SK-N-SH (cell line): ENCODE measurements at regions not wholly inside any gene's neighbourhood (a gene's known extent, or its start where the extent isn't known, plus 50 kb on each side); places are given as distances from the start of the nearest gene placed in this dataset.
"Not testable (repeated sequence)": the region's sequence is repeated elsewhere in the genome, so short reads cannot be mapped to it uniquely, and the experiment has no call there.

Source experiments
- CTCF ChIA-PET: fragments of 300-600, 350-600 bp; formaldehyde crosslinking; extraction: SDS; loops from one replicate; lab custom pipeline; 2021; lab: Yijun Ruan, JAX
- POLR2A ChIA-PET: fragments of 350-600 bp; sonication (Branson Sonifier 250); formaldehyde crosslinking; extraction: SDS; loops from one replicate; lab custom pipeline; 2020; ENCODE audit warnings: antibody characterized with exemption, inconsistent platforms; lab: Yijun Ruan, JAX
- DNase-seq: peaks from one replicate; pipeline ENCODE4 v3.0.0; 2012
- H2AFZ ChIP-seq: fragments of 200-600 bp; sonication (generic); 2 replicates; pipeline ENCODE4 v1.8.1; 2016; ENCODE audit warnings: antibody characterized with exemption, mild to moderate bottlenecking, low read depth
- H3F3A ChIP-seq: fragments of 200-600 bp; sonication (generic); replicated peaks from 2 replicates; pipeline ENCODE3; 2016; ENCODE audit warnings: antibody characterized with exemption, mild to moderate bottlenecking; ENCODE audit not compliant: insufficient read depth
- H3K27ac ChIP-seq, 2 experiments: fragments of 200-500 bp in 1 of 2; fragments of 200-600 bp in 1 of 2; sonication (Bioruptor generic) in 1 of 2; sonication (generic), shearing (Covaris generic) in 1 of 2; 2 replicates each; pipeline versions ENCODE4 v1.5.1 to v1.6.1; 2014 to 2016; ENCODE audit warnings: low read depth in 2 of 2, inconsistent platforms in 1 of 2, low read length in 1 of 2, mild to moderate bottlenecking in 1 of 2, mixed read lengths in 1 of 2
- H3K27me3 ChIP-seq: fragments of 200-600 bp; sonication (generic), shearing (Covaris generic); 2 replicates; pipeline ENCODE4 v1.6.1; 2016; ENCODE audit warnings: mixed run types; ENCODE audit not compliant: insufficient read depth
- H3K36me3 ChIP-seq, 2 experiments: fragments of 200-500 bp in 1 of 2; fragments of 200-600 bp in 1 of 2; sonication (Bioruptor generic) in 1 of 2; sonication (generic) in 1 of 2; replicated peaks in 1 of 2; 2 replicates each; pipeline versions ENCODE3 to v1.5.1; 2014 to 2016; ENCODE audit warnings: low read length in 1 of 2, mild to moderate bottlenecking in 1 of 2; ENCODE audit not compliant: insufficient read depth in 2 of 2, control insufficient read depth in 1 of 2
- H3K4me1 ChIP-seq, 2 experiments: fragments of 200-500 bp in 1 of 2; fragments of 200-600 bp in 1 of 2; sonication (Bioruptor generic) in 1 of 2; sonication (generic), shearing (Covaris generic) in 1 of 2; 2 replicates each; pipeline versions ENCODE4 v1.5.1 to v1.6.1; 2014 to 2016; ENCODE audit warnings: low read depth in 1 of 2, low read length in 1 of 2, mixed run types in 1 of 2; ENCODE audit not compliant: insufficient read depth in 2 of 2, control insufficient read depth in 1 of 2
- H3K4me2 ChIP-seq: fragments of 200-600 bp; sonication (generic), shearing (Covaris generic); 2 replicates; pipeline ENCODE4 v1.6.1; 2017; ENCODE audit warnings: mixed run types
- H3K4me3 ChIP-seq, 2 experiments: fragments of 200-500 bp in 1 of 2; fragments of 200-600 bp in 1 of 2; sonication (Bioruptor generic) in 1 of 2; sonication (generic), shearing (Covaris generic) in 1 of 2; 2 replicates each; pipeline versions ENCODE4 v1.5.1 to v1.8.1; 2014 to 2016; ENCODE audit warnings: low read depth in 2 of 2, inconsistent platforms in 1 of 2, low read length in 1 of 2, mild to moderate bottlenecking in 1 of 2, mixed read lengths in 1 of 2, moderate library complexity in 1 of 2
- H3K79me2 ChIP-seq: fragments of 200-600 bp; sonication (generic); 2 replicates; pipeline ENCODE4 v1.8.1; 2017; ENCODE audit warnings: mild to moderate bottlenecking; ENCODE audit not compliant: insufficient read depth
- H3K9ac ChIP-seq: fragments of 200-600 bp; sonication (generic); 2 replicates; pipeline ENCODE4 v1.6.1; 2017; ENCODE audit warnings: mixed run types
- H3K9me2 ChIP-seq: fragments of 200-600 bp; sonication (generic); 2 replicates; pipeline ENCODE4 v1.6.1; 2017; ENCODE audit warnings: mixed run types
- H3K9me3 ChIP-seq: fragments of 200-600 bp; sonication (generic); 2 replicates; pipeline ENCODE4 v1.6.1; 2017; ENCODE audit warnings: mixed run types, mild to moderate bottlenecking, moderate library complexity
- H4K20me1 ChIP-seq: fragments of 200-600 bp; sonication (generic); 2 replicates; pipeline ENCODE4 v1.6.1; 2017; ENCODE audit warnings: mild to moderate bottlenecking, mixed run types; ENCODE audit not compliant: insufficient read depth
- CHD2 ChIP-seq: fragments of 150-350 bp; IDR thresholded peaks from 2 replicates; pipeline ENCODE4 v1.6.1; 2018; ENCODE audit warnings: low read length; ENCODE audit not compliant: partially characterized antibody
- ELF1 ChIP-seq: IDR thresholded peaks from 2 replicates; pipeline ENCODE4 v1.4.0; 2012
- EP300 ChIP-seq, 2 experiments: IDR thresholded peaks; 2 replicates each; pipeline versions ENCODE4 v1.4.0 to v1.6.1; 2012; ENCODE audit warnings: borderline replicate concordance in 1 of 2, low read depth in 1 of 2, low read length in 1 of 2
- EZH2phosphoT487 ChIP-seq: fragments of 200-600 bp; sonication (generic); IDR thresholded peaks from 2 replicates; pipeline ENCODE4 v1.6.1; 2017; ENCODE audit warnings: low read depth, mixed run types, mild to moderate bottlenecking, antibody characterized with exemption, moderate library complexity, borderline replicate concordance
- FOSL2 ChIP-seq: IDR thresholded peaks from 2 replicates; pipeline ENCODE4 v1.4.0; 2012; ENCODE audit warnings: low read depth, mild to moderate bottlenecking, moderate library complexity, borderline replicate concordance
- NFIC ChIP-seq: IDR thresholded peaks from 2 replicates; pipeline ENCODE4 v1.4.0; 2012; ENCODE audit warnings: borderline replicate concordance
- NRF1 ChIP-seq: IDR thresholded peaks from 2 replicates; pipeline ENCODE4 v1.6.1; 2012; ENCODE audit warnings: low read depth, mild to moderate bottlenecking, low read length
- RCOR1 ChIP-seq: fragments of 150-350 bp; IDR thresholded peaks from 2 replicates; pipeline ENCODE4 v1.6.1; 2017; ENCODE audit warnings: antibody characterized with exemption, low read length
- SIN3A ChIP-seq: IDR thresholded peaks from 2 replicates; pipeline ENCODE4 v1.6.1; 2012; ENCODE audit warnings: low read depth, mild to moderate bottlenecking, low read length, moderate library complexity, borderline replicate concordance
- TCF12 ChIP-seq: IDR thresholded peaks from 2 replicates; pipeline ENCODE4 v1.4.0; 2012
- WGBS: methylation state at CpG from one replicate; pipeline ENCODE4 v1.1.6; 2017; ENCODE audit warnings: low lambda C conversion rate; 5-methylcytosine and 5-hydroxymethylcytosine counted together
- TF ChIP-seq, protein P1 (sequence below): IDR thresholded peaks from 2 replicates; pipeline ENCODE4 v1.4.0; 2012; ENCODE audit warnings: low read depth, borderline replicate concordance
- TF ChIP-seq, protein P2 (sequence below): fragments of 150-350 bp; IDR thresholded peaks from 2 replicates; pipeline ENCODE4 v1.6.1; 2016; ENCODE audit warnings: mild to moderate bottlenecking, low read depth, low read length
- TF ChIP-seq, protein P3 (sequence below): fragments of 200-600 bp; sonication (generic); IDR thresholded peaks from 2 replicates; pipeline ENCODE4 v1.6.1; 2017; ENCODE audit warnings: antibody characterized with exemption, mild to moderate bottlenecking, moderate library complexity
- TF ChIP-seq, protein P4 (sequence below): IDR thresholded peaks from 2 replicates; pipeline ENCODE4; 2012
- TF ChIP-seq, protein P5 (sequence below): fragments of 150-350 bp; IDR thresholded peaks from 2 replicates; pipeline ENCODE4 v1.6.1; 2017; ENCODE audit warnings: antibody characterized with exemption, low read length, low read depth, borderline replicate concordance

DNA sequence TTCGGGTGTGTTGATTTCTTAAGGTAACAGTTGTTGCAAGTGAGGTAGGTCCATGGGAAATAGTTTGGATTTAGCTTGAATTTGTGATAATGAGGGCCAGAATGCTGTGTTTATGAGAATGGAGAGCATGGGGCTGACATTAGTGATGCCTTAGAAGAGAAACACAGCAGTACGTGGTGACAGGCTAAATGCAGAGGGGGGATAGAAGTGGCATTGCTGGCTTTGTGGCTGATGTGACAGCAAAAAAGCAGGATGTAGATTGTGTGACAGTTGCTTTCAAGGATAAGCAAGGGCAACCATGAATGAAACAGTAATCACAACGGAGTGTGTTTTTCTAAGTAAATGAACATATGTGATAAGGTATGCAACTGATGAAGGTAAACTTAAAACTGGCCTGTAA lies 103.4 kb upstream of the SGCD start (continued):
- TF ChIP-seq TCF12 (no peak), NFIC (no peak), NRF1 (no peak)
- TF ChIP-seq, protein P1, sequence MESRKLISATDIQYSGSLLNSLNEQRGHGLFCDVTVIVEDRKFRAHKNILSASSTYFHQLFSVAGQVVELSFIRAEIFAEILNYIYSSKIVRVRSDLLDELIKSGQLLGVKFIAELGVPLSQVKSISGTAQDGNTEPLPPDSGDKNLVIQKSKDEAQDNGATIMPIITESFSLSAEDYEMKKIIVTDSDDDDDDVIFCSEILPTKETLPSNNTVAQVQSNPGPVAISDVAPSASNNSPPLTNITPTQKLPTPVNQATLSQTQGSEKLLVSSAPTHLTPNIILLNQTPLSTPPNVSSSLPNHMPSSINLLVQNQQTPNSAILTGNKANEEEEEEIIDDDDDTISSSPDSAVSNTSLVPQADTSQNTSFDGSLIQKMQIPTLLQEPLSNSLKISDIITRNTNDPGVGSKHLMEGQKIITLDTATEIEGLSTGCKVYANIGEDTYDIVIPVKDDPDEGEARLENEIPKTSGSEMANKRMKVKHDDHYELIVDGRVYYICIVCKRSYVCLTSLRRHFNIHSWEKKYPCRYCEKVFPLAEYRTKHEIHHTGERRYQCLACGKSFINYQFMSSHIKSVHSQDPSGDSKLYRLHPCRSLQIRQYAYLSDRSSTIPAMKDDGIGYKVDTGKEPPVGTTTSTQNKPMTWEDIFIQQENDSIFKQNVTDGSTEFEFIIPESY = no peak
- TF ChIP-seq, protein P2, sequence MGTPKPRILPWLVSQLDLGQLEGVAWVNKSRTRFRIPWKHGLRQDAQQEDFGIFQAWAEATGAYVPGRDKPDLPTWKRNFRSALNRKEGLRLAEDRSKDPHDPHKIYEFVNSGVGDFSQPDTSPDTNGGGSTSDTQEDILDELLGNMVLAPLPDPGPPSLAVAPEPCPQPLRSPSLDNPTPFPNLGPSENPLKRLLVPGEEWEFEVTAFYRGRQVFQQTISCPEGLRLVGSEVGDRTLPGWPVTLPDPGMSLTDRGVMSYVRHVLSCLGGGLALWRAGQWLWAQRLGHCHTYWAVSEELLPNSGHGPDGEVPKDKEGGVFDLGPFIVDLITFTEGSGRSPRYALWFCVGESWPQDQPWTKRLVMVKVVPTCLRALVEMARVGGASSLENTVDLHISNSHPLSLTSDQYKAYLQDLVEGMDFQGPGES = no peak
- TF ChIP-seq, all 33 proteins: peak for 0

DNA sequence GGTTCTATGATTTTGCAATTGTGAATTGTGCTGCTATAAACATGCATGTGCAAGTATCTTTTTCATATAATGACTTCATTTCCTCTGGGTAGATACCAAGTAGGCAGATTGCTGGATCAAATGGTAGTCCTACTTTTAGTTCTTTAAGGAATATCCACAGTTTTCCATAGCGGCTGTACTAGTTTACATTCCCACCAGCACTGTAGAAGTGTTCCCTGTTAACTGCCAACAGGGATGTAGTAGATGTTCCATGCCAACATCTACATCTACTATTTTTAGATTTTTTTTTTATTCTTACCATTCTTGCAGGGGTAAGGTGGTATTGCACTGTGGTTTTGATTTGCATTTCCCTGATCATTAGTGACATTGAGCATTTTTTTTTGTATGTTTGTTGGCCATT lies 100.5 kb upstream of the SGCD start:
- H2AFZ ChIP-seq, DNase-seq, CTCF ChIA-PET, H3K27ac ChIP-seq, H3K4me2 ChIP-seq, H3K79me2 ChIP-seq, H3K9me2 ChIP-seq, H3F3A ChIP-seq, H3K9ac ChIP-seq, H3K9me3 ChIP-seq, H3K27me3 ChIP-seq, H3K4me1 ChIP-seq, H3K36me3 ChIP-seq, H4K20me1 ChIP-seq, POLR2A ChIA-PET, H3K4me3 ChIP-seq: not testable (repeated sequence)
- 71% methylated on average over 1 of the region's 1 CpG for WGBS

DNA sequence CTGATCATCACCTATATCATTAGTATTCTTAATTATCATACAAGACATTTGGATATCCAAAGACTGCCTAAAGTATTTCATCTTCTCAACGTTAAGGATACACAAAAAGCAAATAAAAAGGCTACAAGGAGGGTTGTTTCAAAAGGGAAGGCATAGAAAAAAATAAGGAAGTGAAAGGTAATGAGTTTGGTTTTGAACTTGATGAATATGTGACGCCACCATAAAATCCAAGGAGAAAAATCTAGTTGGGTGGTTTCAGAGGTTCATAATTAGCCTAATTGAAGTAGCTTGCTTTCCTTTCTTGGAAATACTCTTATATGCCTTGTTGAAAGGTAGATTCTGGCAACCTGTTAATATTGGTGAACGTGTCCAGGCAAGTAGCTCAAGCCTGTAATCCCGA lies 96.1 kb upstream of the SGCD start:
- Histone ChIP-seq H3K36me3 (no peaks in the 10 kb centered on the region), H3K4me2 (no peak overlapping the region), H4K20me1 (no peaks in the 10 kb centered on the region), H3K9me3 (no peaks in the 10 kb centered on the region), H3K4me3 (no peak overlapping the region), H3K27me3 (no peaks in the 10 kb centered on the region), H3K27ac (no peak overlapping the region), H3F3A (no peaks in the 10 kb centered on the region), H3K79me2 (no peaks in the 10 kb centered on the region), H3K9me2 (no peaks in the 10 kb centered on the region), H3K4me1 (no peaks in the 10 kb centered on the region), H2AFZ (no peak overlapping the region), H3K9ac (no peak overlapping the region)
- 27% methylated on average over 4 of the region's 4 CpGs for WGBS
- CTCF ChIA-PET = no interaction called here
- POLR2A ChIA-PET = no interaction called here
- DNase-seq = no peak
- TF ChIP-seq, protein P3, sequence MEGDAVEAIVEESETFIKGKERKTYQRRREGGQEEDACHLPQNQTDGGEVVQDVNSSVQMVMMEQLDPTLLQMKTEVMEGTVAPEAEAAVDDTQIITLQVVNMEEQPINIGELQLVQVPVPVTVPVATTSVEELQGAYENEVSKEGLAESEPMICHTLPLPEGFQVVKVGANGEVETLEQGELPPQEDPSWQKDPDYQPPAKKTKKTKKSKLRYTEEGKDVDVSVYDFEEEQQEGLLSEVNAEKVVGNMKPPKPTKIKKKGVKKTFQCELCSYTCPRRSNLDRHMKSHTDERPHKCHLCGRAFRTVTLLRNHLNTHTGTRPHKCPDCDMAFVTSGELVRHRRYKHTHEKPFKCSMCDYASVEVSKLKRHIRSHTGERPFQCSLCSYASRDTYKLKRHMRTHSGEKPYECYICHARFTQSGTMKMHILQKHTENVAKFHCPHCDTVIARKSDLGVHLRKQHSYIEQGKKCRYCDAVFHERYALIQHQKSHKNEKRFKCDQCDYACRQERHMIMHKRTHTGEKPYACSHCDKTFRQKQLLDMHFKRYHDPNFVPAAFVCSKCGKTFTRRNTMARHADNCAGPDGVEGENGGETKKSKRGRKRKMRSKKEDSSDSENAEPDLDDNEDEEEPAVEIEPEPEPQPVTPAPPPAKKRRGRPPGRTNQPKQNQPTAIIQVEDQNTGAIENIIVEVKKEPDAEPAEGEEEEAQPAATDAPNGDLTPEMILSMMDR = no peak
- TF ChIP-seq EP300 (IDR thresholded peaks at IDR 0.05; ENCODE audit: borderline replicate concordance in 1 of 2, low read depth in 1 of 2, low read length in 1 of 2) (no peak), EZH2phosphoT487 (no peak), ELF1 (no peak), FOSL2 (no peak), RCOR1 (no peak), SIN3A (no peak), CHD2 (no peak)
- TF ChIP-seq, protein P1 = no peak
- TF ChIP-seq, protein P4, sequence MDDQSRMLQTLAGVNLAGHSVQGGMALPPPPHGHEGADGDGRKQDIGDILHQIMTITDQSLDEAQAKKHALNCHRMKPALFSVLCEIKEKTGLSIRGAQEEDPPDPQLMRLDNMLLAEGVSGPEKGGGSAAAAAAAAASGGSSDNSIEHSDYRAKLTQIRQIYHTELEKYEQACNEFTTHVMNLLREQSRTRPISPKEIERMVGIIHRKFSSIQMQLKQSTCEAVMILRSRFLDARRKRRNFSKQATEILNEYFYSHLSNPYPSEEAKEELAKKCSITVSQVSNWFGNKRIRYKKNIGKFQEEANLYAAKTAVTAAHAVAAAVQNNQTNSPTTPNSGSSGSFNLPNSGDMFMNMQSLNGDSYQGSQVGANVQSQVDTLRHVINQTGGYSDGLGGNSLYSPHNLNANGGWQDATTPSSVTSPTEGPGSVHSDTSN = no peak
- TF ChIP-seq, protein P5, sequence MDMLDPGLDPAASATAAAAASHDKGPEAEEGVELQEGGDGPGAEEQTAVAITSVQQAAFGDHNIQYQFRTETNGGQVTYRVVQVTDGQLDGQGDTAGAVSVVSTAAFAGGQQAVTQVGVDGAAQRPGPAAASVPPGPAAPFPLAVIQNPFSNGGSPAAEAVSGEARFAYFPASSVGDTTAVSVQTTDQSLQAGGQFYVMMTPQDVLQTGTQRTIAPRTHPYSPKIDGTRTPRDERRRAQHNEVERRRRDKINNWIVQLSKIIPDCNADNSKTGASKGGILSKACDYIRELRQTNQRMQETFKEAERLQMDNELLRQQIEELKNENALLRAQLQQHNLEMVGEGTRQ = no peak
